H9 (cell line): ENCODE measurements at regions not wholly inside any gene's neighbourhood (a gene's known extent, or its start where the extent isn't known, plus 50 kb on each side); places are given as distances from the start of the nearest gene placed in this dataset.

Experiments used
- DNase-seq: peaks from one replicate; pipeline ENCODE4 v3.0.0-alpha.2; 2017
- H2AFZ ChIP-seq: one replicate; pipeline ENCODE4 v1.6.1; 2013; ENCODE audit warnings: mild to moderate bottlenecking, low read length, control low read depth, moderate library complexity
- H2AK5ac ChIP-seq: 2 replicates; pipeline ENCODE4 v1.6.1; 2013; ENCODE audit warnings: low read length, control low read depth, mixed read lengths; ENCODE audit not compliant: insufficient read length
- H2BK120ac ChIP-seq: one replicate; pipeline ENCODE4 v1.6.1; 2013; ENCODE audit warnings: low read depth, mild to moderate bottlenecking, low read length, control low read depth, inconsistent platforms; ENCODE audit not compliant: poor library complexity, severe bottlenecking
- H2BK12ac ChIP-seq: 2 replicates; pipeline ENCODE4 v1.6.1; 2013; ENCODE audit warnings: low read length, control low read depth, mixed read lengths, low read depth; ENCODE audit not compliant: insufficient read length
- H2BK15ac ChIP-seq: 2 replicates; pipeline ENCODE4 v1.6.1; 2013; ENCODE audit warnings: low read depth, low read length, control low read depth
- H2BK20ac ChIP-seq: one replicate; pipeline ENCODE4 v1.6.1; 2013; ENCODE audit warnings: low read depth, mild to moderate bottlenecking, low read length, control low read depth, inconsistent platforms; ENCODE audit not compliant: poor library complexity, severe bottlenecking
- H2BK5ac ChIP-seq: 2 replicates; pipeline ENCODE4 v1.6.1; 2013; ENCODE audit warnings: low read length, control low read depth, mixed read lengths; ENCODE audit not compliant: insufficient read length
- H3K14ac ChIP-seq: 2 replicates; pipeline ENCODE4 v1.6.1; 2013; ENCODE audit warnings: low read length, control low read depth; ENCODE audit not compliant: insufficient read depth
- H3K18ac ChIP-seq: 2 replicates; pipeline ENCODE4 v1.6.1; 2013; ENCODE audit warnings: low read depth, mild to moderate bottlenecking, mixed read lengths, low read length, control low read depth; ENCODE audit not compliant: insufficient read length
- H3K23ac ChIP-seq: 2 replicates; pipeline ENCODE4 v1.6.1; 2013; ENCODE audit warnings: low read length, control low read depth, mixed read lengths, low read depth; ENCODE audit not compliant: insufficient read length
- H3K23me2 ChIP-seq: 2 replicates; pipeline ENCODE4 v1.6.1; 2013; ENCODE audit warnings: low read depth, mild to moderate bottlenecking, mixed read lengths, low read length, control low read depth; ENCODE audit not compliant: insufficient read length, poor library complexity, severe bottlenecking
- H3K27ac ChIP-seq: 2 replicates; pipeline ENCODE4 v1.5.1; 2013; ENCODE audit warnings: low read length, control low read depth, mixed read lengths, low read depth; ENCODE audit not compliant: insufficient read length
- H3K27me3 ChIP-seq: 2 replicates; pipeline ENCODE4 v1.6.1; 2013; ENCODE audit warnings: low read length, control low read depth, inconsistent platforms; ENCODE audit not compliant: insufficient read depth
- H3K4ac ChIP-seq: 2 replicates; pipeline ENCODE4 v1.6.1; 2013; ENCODE audit warnings: low read depth, mild to moderate bottlenecking, control low read depth, inconsistent platforms, low read length, moderate library complexity
- H3K4me1 ChIP-seq: 2 replicates; pipeline ENCODE4 v1.6.1; 2013; ENCODE audit warnings: low read length, control low read depth, inconsistent platforms; ENCODE audit not compliant: insufficient read depth
- H3K4me2 ChIP-seq: 2 replicates; pipeline ENCODE4 v1.6.1; 2013; ENCODE audit warnings: low read length, control low read depth, mixed read lengths; ENCODE audit not compliant: insufficient read length, insufficient read depth
- H3K56ac ChIP-seq: 2 replicates; pipeline ENCODE4 v1.6.1; 2013; ENCODE audit warnings: low read depth, mild to moderate bottlenecking, mixed read lengths, low read length, control low read depth; ENCODE audit not compliant: insufficient read length
- H3K79me1 ChIP-seq: 2 replicates; pipeline ENCODE4 v1.6.1; 2013; ENCODE audit warnings: low read depth, mild to moderate bottlenecking, moderate library complexity, low read length, control low read depth, inconsistent platforms; ENCODE audit not compliant: insufficient read depth, poor library complexity, severe bottlenecking
- H3K79me2 ChIP-seq: 2 replicates; pipeline ENCODE4 v1.6.1; 2013; ENCODE audit warnings: low read length, control low read depth, inconsistent platforms; ENCODE audit not compliant: insufficient read depth
- H3K9ac ChIP-seq: 2 replicates; pipeline ENCODE4 v1.6.1; 2013; ENCODE audit warnings: low read length, control low read depth, mixed read lengths; ENCODE audit not compliant: insufficient read length; ENCODE audit errors: extremely low read depth
- H3K9me3 ChIP-seq: one replicate; pipeline ENCODE4 v1.6.1; 2013; ENCODE audit warnings: low read depth, low read length, inconsistent platforms; ENCODE audit not compliant: control insufficient read depth
- H3T11ph ChIP-seq: one replicate; pipeline ENCODE4 v1.6.1; 2013; ENCODE audit warnings: mild to moderate bottlenecking, low read length, control low read depth, inconsistent platforms
- H4K20me1 ChIP-seq: one replicate; pipeline ENCODE4 v1.6.1; 2013; ENCODE audit not compliant: control insufficient read depth, insufficient read length, insufficient read depth
- H4K5ac ChIP-seq: 2 replicates; pipeline ENCODE4 v1.6.1; 2013; ENCODE audit warnings: low read depth, mild to moderate bottlenecking, mixed read lengths, low read length, control low read depth; ENCODE audit not compliant: insufficient read length
- H4K8ac ChIP-seq: replicated peaks from 2 replicates; pipeline ENCODE4 v1.6.1; 2013; ENCODE audit warnings: low read length, control low read depth, mixed read lengths, low read depth; ENCODE audit not compliant: insufficient read length
- H4K91ac ChIP-seq: 2 replicates; pipeline ENCODE4 v1.6.1; 2013; ENCODE audit warnings: low read depth, mild to moderate bottlenecking, moderate library complexity, mixed read lengths, low read length, control low read depth; ENCODE audit not compliant: insufficient read length
- H3K27ac Mint-ChIP-seq, 3 experiments: 2 replicates in 2 of 3; 3 replicates in 1 of 3; pipeline ENCODE4 v1.8.0; 2020 to 2021; ENCODE audit warnings: mixed read lengths in 3 of 3, mild to moderate bottlenecking in 1 of 3, moderate library complexity in 1 of 3
- H3K27me3 Mint-ChIP-seq: 2 replicates; pipeline ENCODE4 v1.8.0; 2021; ENCODE audit warnings: low read depth, mild to moderate bottlenecking, moderate library complexity, mixed read lengths
- H3K36me3 Mint-ChIP-seq, 3 experiments: 2 replicates in 2 of 3; 3 replicates in 1 of 3; pipeline ENCODE4 v1.8.0; 2020 to 2021; ENCODE audit warnings: low read depth in 3 of 3, mixed read lengths in 3 of 3; ENCODE audit not compliant: insufficient read depth in 1 of 3
- H3K4me1 Mint-ChIP-seq, 2 experiments: 2 replicates each; pipeline ENCODE4 v1.8.0; 2020; ENCODE audit warnings: mixed read lengths in 2 of 2
- H3K4me3 Mint-ChIP-seq, 2 experiments: 2 replicates in 1 of 2; 3 replicates in 1 of 2; pipeline ENCODE4 v1.8.0; 2020 to 2021; ENCODE audit warnings: mild to moderate bottlenecking in 2 of 2, mixed read lengths in 2 of 2, moderate library complexity in 1 of 2
- H3K9me3 Mint-ChIP-seq, 2 experiments: 2 replicates in 1 of 2; 3 replicates in 1 of 2; pipeline ENCODE4 v1.8.0; 2020; ENCODE audit warnings: mild to moderate bottlenecking in 2 of 2, mixed read lengths in 2 of 2, moderate library complexity in 1 of 2
- CTCF ChIP-seq: fragments of 200-600 bp; sonication (generic); conservative IDR thresholded peaks from 3 replicates; pipeline ENCODE4 v1.8.0; 2021; ENCODE audit warnings: antibody characterized with exemption, mild to moderate bottlenecking
- WGBS: extraction: QIAGEN DNeasy Blood & Tissue Kit; methylation state at CpG from one replicate; pipeline ENCODE4 v1.1.7; 2013; ENCODE audit warnings: missing lambda C conversion rate, low lambda C conversion rate, mixed read lengths; ENCODE audit not compliant: insufficient read length; ENCODE audit errors: extremely low coverage; 5-methylcytosine and 5-hydroxymethylcytosine counted together

DNA sequence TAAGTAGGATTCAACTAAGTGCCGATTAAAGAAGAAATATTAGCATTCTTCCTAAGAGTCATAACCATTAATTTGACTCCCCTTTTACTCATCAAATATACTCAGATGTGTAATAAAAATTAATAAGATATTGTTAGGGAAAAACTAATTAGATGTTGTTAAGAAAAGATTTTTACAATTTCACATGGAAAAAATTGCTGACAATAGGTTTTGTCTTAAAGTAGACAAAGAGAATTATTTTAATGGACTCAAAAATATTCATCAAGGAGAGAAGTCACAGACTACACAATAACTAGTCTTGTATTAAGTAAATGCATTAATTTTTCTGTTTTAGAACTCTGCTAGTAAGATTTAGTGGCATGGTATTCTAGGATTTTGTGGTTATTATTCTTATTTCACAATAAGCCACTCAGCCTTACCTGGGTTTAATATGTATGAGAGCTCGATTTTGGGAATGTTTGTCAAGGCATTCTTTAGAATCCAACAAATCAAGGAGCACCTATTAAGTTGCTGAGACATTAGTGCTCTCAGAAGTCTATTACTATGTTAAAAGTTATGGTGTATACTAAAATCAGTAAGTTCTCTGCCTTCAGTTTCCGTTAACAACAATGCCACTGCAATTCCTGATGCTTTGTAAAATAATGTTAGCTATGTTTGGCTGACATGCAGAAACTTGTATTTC is 110.2 kb upstream of the UGT8 start:
- H3K4ac ChIP-seq: no peak overlapping the region
- H3K18ac ChIP-seq: no peak overlapping the region
- peaks cover 16 to 20% of the 10 kb centered on the region in 2 experiments; a peak in 4 of 5 replicates for H3K9me3 Mint-ChIP-seq
- no peak overlapping the region for H3K14ac ChIP-seq
- TF ChIP-seq CTCF: no peak
- no peaks in the 10 kb centered on the region for H3K4me1 ChIP-seq
- H2BK120ac ChIP-seq: no peak overlapping the region
- DNase-seq: no peak
- H4K8ac ChIP-seq: no peak overlapping the region
- no peaks in the 10 kb centered on the region for H3K9me3 ChIP-seq
- no peak overlapping the region for H3K4me2 ChIP-seq
- no peaks in the 10 kb centered on the region for H3K79me2 ChIP-seq
- no peak overlapping the region for H3T11ph ChIP-seq
- no peaks in the 10 kb centered on the region for H3K27me3 ChIP-seq
- H4K20me1 ChIP-seq: no peaks in the 10 kb centered on the region
- H3K4me3 Mint-ChIP-seq: no peak overlapping the region
- H2AK5ac ChIP-seq: no peak overlapping the region
- no peak overlapping the region for H2BK12ac ChIP-seq
- no peak overlapping the region for H3K23ac ChIP-seq
- no peak overlapping the region for H3K27ac Mint-ChIP-seq
- H4K91ac ChIP-seq: no peak overlapping the region
- H2BK20ac ChIP-seq: no peak overlapping the region
- no peaks in the 10 kb centered on the region for H3K27me3 Mint-ChIP-seq
- no peak overlapping the region for H4K5ac ChIP-seq
- peaks cover 18 to 30% of the 10 kb centered on the region in 2 experiments for H3K4me1 Mint-ChIP-seq
- H3K9ac ChIP-seq: no peak overlapping the region
- WGBS: no CpG with 5 or more reads among the region's 3 CpGs
- no peak overlapping the region for H3K27ac ChIP-seq
- H2AFZ ChIP-seq: no peak overlapping the region
- no peaks in the 10 kb centered on the region for H3K23me2 ChIP-seq
- no peaks in the 10 kb centered on the region for H3K79me1 ChIP-seq
- peaks cover 17 to 32% (median 26%) of the 10 kb centered on the region in 3 experiments for H3K36me3 Mint-ChIP-seq
- no peak overlapping the region for H2BK5ac ChIP-seq
- H3K56ac ChIP-seq: no peak overlapping the region
- H2BK15ac ChIP-seq: no peak overlapping the region
